ENCODE measurements at regions not wholly inside any gene's neighbourhood (a gene's known extent, or its start where the extent isn't known, plus 50 kb on each side); places are given as distances from the start of the nearest gene placed in this dataset.
A peak's percentile ranks its signal among the peaks of the same experiment; 100 is the strongest.

- Histone ChIP-seq H3K27me3 (no peaks in the 10 kb centered on the region), H3K27ac (no peak overlapping the region), H3K4me1 (no peaks in the 10 kb centered on the region), H3K4me3 (peak overlapping the region in 1 of 2 donors; percentile 23), H3K9me3 (no peaks in the 10 kb centered on the region), H3K36me3 (ENCODE audit: low read depth, missing control alignments) (no peaks in the 10 kb centered on the region)
- no peak for TF ChIP-seq CTCF (IDR thresholded peaks at IDR 0.05)
- TF ChIP-seq POLR2A (IDR thresholded peaks at IDR 0.05): no peak
- 58 to 63% methylated on average over 20 of the region's 20 CpGs for WGBS, 2 donors
- intact Hi-C loops (cut with DNase I; ENCODE audit: low total_unique reads): no loop called here
- peak; percentile 21 for DNase-seq
Observed at GRCh38 chr3:182364723-182365650, 428.3 kb upstream of the ATP11B start.

GRCh38 chr3:182366746-182367145 is 426.6 kb upstream of the ATP11B start:
- intact Hi-C loops (cut with DNase I; ENCODE audit: low total_unique reads): no loop called here
- Histone ChIP-seq H3K4me1 (no peaks in the 10 kb centered on the region), H3K9me3 (no peaks in the 10 kb centered on the region), H3K27me3 (no peaks in the 10 kb centered on the region), H3K4me3 (no peak overlapping the region), H3K36me3 (ENCODE audit: low read depth, missing control alignments) (no peaks in the 10 kb centered on the region), H3K27ac (no peak overlapping the region)
- WGBS, 2 donors: 77% methylated on average over 2 of the region's 2 CpGs
- TF ChIP-seq POLR2A (IDR thresholded peaks at IDR 0.05) (no peak), CTCF (IDR thresholded peaks at IDR 0.05) (no peak)
- no peak for DNase-seq

GRCh38 chr3:182369861-182370260 is 423.4 kb upstream of the ATP11B start:
- WGBS, 2 donors: 80 to 93% methylated on average over 1 of the region's 1 CpG
- H3K4me1 ChIP-seq: no peaks in the 10 kb centered on the region
- H3K9me3 ChIP-seq: no peaks in the 10 kb centered on the region
- no peak for DNase-seq
- no peak overlapping the region for H3K4me3 ChIP-seq
- intact Hi-C loops (cut with DNase I; ENCODE audit: low total_unique reads): no loop called here
- TF ChIP-seq POLR2A (IDR thresholded peaks at IDR 0.05): no peak
- TF ChIP-seq CTCF (IDR thresholded peaks at IDR 0.05): no peak
- no peak overlapping the region for H3K27ac ChIP-seq
- H3K36me3 ChIP-seq (ENCODE audit: low read depth, missing control alignments): no peaks in the 10 kb centered on the region
- no peaks in the 10 kb centered on the region for H3K27me3 ChIP-seq

- 79 to 84% methylated on average over 1 of the region's 1 CpG for WGBS, 2 donors
- intact Hi-C loops (cut with DNase I; ENCODE audit: low total_unique reads): no loop called here
- no peak for DNase-seq
- Histone ChIP-seq H3K27me3 (no peaks in the 10 kb centered on the region), H3K9me3 (no peaks in the 10 kb centered on the region), H3K4me1 (no peaks in the 10 kb centered on the region), H3K36me3 (ENCODE audit: low read depth, missing control alignments) (no peaks in the 10 kb centered on the region), H3K27ac (no peak overlapping the region), H3K4me3 (no peak overlapping the region)
- TF ChIP-seq CTCF (IDR thresholded peaks at IDR 0.05) (no peak), POLR2A (IDR thresholded peaks at IDR 0.05) (no peak)
Observed at GRCh38 chr3:182370949-182371348, 422.4 kb upstream of the ATP11B start.

- 83 to 90% methylated on average over 1 of the region's 1 CpG for WGBS, 2 donors
Observed at GRCh38 chr3:182375916-182376315, 417.4 kb upstream of the ATP11B start.

More at GRCh38 chr3:182375916-182376315, 417.4 kb upstream of the ATP11B start:
- no peaks in the 10 kb centered on the region for H3K36me3 ChIP-seq (ENCODE audit: low read depth, missing control alignments)
- TF ChIP-seq POLR2A (IDR thresholded peaks at IDR 0.05): no peak
- TF ChIP-seq CTCF (IDR thresholded peaks at IDR 0.05): no peak
- intact Hi-C loops (cut with DNase I; ENCODE audit: low total_unique reads): no loop called here
- no peak overlapping the region for H3K4me3 ChIP-seq
- H3K27me3 ChIP-seq: no peaks in the 10 kb centered on the region
- H3K9me3 ChIP-seq: no peaks in the 10 kb centered on the region
- no peak overlapping the region for H3K27ac ChIP-seq
- no peak for DNase-seq
- H3K4me1 ChIP-seq: no peaks in the 10 kb centered on the region

Measured in testis (tissue), 2 donors.